ENCODE measurements at regions not wholly inside any gene's neighbourhood (a gene's known extent, or its start where the extent isn't known, plus 50 kb on each side); places are given as distances from the start of the nearest gene placed in this dataset.
"Not testable (repeated sequence)": the region's sequence is repeated elsewhere in the genome, so short reads cannot be mapped to it uniquely, and the experiment has no call there.

DNA sequence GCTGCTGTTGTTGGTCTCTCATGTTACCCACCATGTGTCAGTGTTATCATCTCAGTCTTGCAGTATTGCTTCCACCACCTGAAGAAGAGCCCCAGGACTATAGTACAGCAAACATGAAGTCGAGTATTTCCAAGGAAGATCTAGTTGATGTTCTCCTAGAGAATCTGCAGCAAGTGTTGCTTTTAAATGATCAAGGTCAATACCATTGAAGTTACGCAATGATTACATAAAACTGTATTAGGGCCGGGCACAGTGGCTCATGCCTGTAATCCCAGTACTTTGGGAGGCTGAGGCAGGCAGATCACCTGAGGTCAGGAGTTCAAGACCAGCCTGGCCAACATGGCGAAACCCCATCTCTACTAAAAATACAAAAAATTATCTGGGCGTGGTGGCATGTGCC lies 173.9 kb downstream of the TJP1 start:
- DNase-seq, result not testable (repeated sequence)

DNA sequence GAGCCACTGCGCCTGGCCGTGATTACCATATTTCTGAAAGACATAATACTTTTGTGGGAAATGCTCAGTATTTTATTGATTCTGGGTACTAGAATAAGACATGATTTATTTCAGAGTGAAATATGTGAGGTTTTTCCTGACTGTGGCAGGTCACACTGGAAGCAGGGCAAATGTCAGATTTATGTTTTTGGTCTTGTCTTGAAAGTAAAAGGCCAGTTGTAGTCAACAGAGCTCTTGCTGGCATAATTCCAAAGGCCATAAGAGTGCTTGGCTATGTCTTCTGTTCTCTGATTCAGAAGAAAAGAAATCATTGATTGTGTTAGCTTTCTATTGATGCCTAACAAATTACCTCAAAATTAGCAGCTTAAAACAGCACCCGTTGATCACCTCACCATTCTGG lies 176.4 kb downstream of the TJP1 start:
- no peak for DNase-seq

DNA sequence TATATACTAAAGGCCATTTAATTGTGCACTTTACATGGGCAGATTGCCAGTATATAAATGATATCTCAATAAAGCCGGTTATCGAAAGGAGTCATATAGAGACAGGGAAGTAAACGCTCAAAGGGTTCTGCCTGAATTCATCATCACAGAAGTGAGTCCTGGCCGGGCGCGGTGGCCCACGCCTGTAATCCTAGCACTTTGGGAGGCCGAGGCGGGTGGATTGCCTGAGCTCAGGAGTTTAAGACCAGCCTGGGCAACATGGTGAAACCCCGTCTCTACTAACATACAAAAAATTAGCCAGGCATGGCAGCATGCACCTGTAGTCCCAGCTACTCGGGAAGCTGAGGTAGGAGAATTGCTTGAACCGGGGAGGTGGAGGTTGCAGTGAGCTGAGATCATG lies 177.9 kb downstream of the TJP1 start:
- not testable (repeated sequence) for DNase-seq

DNA sequence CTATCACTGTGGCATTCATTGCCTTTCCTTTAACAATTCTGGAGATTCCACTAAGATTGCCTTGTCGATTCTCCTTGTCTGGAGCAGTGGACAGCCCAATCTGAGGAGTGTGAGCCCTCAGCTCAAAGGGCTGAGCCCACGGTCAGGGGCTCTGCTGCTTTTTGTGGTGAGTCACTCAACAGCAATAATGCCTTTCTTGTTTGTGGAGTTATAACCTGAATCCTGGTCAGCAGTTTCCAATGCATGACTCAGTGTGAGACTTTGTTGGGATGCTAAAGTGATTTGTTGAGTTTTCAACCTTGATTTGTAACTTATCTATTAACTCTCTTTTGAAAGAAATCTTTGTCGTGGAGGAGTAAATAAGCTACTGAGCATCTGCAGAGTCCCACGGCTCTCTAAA lies 183.5 kb downstream of the TJP1 start:
- no peak for DNase-seq

DNA sequence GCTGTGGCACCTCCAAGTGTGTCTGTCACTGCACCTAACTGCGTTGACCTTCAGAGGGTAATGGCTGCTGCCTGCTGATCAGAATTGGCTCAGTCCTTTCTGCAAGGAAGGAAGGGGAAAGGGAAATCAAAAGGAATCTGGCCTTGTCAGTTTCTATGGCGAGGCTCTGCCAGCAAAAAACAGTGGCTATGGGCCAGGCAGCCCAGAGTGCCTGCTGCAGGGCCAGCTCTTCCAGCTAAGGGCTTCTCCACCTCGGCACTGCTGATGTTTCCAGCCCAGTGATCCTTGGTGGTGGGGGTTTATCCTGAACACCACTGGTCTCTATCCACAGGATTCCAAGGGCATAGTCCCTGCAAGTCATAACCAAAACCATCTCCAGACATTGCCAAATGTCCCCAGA lies 184.3 kb downstream of the TJP1 start:
- DNase-seq, result no peak

DNA sequence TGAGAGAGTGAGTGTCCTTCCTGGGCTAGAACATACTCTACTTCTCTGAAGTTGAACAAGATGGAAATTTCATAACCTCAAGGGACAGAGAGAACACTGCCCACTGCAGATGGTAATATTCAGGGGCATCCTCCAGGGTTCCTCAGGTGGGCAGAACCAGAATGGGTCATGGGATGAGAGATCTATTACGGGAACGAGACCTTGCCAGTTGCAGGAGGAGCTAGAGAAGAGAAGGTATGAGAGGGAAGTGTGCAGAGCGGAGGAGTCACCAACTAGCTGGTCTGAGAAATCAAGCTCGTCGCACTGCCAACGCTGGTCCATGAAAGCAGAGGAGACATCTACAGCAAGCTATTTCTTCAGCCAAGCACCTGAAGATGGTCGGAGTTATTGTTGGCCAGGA lies 184.7 kb downstream of the TJP1 start:
- no peak for DNase-seq

DNA sequence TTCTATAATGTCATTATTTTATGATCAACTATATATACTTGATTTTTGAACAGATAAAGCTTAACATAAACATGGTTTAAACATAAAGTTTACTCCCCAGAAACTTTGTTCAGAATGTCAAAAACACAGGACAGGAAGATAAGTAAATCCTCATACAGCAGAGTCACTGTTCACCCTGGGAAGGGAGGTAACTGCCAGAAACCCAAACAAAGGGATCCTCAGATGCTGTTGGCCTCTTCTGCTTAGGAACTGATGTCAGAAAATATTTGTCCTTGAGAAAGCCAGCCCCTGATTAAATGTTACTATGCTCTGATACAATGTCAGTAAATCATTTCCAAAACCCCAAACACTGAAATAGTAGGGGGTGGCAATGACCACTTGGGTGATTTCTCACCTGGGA lies 185.3 kb downstream of the TJP1 start:
- DNase-seq, result no peak

DNA sequence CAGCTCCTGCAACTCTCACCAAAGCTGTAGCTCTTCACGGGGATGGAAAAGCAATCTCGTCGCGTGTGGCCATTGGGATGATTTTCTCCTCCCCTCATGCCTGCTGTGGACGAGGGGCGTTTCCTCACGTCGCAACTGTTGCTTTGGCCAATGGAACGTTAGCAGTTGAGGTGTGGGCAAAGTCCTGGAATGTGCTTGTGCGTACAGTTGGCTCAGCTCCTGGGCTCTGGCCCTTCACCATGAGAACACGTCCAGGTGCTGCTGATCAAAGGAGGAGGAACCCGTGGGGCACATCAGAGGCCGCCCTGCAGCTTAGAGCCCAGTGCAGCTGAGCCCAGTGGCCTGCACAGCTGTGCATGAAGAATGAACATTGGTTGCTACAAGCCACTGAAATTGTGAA lies 186.1 kb downstream of the TJP1 start:
- no peak for DNase-seq

DNA sequence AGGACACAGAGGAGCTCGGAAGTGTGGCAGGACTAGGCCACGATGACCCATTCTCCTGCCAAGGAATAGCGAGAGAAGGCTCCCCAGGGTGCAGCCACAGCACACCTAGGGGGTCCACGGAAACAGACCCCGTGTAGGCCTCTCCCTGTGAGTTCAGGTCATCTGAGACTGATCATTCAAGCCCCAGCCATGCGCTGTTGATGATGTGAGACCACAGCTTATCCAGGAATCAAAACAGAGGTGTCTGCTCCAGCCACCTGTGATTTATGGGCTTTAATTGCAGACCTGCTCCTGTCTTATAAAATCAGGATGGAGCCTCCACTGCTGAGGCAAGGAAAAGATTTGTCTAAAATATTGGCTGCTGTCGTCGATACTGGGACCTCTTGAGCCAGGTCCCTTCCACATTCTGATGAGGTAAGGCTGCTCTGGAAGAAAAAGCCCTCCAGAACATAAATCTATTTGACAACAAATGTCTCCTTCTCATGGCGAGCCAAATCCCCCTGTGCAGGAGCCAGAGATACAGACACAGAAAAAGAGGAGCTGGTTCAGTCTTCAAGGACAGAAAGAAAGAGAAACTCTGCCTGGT lies 186.7 kb downstream of the TJP1 start:
- DNase-seq, result peak; percentile 33

DNA sequence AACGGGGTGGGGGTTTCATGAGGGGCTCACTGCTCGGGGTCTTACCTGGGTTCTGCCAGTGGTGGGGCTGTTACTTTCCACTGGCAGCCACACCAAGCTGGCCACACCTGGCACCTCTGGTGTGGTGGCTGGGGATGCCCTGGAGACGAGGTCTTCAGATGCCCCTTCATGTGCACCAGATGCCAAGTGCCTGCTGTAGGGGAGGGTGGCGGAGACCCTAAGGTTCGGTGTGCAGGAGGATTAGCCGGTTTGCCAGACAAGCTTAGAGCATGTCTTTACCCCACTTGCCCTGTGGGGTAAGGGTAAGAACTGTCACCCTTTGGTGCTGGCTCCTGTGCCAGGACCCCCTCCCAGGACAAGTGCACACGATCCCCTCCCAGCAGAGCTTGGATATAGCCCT lies 188.3 kb downstream of the TJP1 start:
- no peak for DNase-seq

DNA sequence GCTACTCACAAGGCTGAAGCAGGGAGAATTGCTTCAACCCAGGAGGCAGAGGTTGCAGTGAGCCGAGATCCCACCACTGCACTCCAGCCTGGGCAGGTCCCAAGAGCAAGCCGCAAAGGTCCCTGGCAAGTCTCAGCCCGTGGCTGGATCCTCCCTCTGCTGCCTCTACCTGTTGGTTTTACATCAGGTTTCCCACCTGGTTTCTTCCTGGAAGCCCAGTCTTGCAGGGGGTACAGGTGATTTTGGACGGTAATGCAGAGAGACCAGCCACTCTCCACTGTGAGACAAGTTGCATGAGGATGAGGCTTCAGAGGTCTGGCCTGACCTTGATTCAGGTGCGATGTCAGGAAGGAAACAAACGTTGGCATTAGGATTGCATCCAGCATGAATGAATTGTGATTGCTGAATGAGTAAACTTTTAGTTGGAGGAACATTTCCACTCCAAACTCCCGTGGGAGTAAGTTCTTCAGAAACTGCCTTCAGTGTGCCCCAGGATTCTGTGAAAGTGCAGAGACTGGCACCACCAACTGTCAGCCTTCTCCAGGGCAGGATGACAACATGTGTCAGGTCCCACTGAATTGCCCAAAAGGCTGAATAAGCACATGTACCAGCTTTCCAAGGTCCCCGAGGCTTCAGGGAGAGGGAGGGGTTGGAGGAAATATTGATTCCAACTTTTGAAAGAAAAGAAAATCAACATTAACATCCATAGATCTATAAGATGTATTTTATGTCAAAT lies 189.4 kb downstream of the TJP1 start:
- DNase-seq, result no peak

DNA sequence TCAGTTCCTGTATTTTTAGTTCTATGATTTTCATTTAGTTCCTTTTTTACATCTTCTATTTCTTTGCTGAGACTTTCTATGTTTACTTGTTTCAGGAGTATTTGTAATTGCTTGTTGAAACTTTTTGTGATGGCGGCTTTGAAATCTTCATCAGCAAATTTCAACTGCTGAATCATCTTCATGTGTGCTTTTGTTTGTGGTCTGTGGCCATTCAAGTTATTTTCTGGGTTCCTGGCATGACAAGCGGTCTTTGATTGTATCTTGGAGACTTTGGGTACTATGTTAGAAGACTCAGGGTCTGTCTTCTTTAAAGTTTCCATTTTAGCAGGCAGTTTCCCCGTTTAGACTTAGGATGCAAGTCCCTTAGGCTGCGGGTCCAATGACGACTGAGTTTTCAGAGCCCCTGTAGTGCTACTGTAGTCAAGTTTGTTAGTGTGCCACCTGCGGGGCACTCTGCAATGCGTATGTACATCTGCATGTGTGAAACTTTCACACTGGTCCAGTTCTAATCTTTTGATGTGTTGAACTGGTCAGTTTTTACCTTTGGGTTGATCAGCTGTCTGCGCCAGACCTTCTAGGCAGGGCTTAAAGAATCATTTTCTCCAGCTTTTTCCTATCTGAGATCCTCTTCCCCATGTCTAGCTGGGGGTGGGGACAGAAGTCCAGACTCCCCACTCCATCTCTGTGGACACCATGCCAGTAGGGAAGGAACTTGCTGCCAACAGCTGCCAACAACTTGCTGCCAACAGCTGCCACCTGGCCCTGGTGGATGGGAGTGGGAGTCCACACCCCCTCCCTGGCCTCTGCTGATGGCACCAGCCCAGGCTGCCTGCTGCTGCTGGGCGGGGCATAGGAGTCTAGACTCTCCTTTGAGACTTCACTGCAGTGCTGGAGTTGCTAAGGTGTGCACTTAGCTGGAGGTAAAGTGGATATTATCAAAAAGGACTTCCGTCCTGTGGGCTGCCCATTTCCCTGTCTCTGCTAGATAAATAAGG lies 190.9 kb downstream of the TJP1 start:
- DNase-seq, result no peak

DNA sequence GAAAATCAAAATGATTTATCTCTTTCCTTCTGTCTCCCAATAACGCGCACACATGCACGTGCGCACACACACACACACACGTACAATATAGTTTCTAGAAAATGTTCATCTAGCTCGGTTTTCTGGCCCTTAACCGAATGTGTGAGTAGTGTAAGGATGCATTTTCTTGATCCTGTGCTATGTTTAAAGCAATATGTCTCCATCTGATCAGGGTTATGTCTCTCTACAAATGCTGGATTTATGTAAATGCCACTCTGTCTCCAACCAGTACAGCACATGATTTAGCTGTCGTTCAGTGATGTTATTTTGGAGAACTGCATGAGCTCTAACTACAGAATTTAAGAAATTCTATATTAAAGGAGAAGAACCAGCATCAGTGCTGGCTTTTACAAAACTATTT lies 198.0 kb downstream of the TJP1 start:
- DNase-seq, result no peak

DNA sequence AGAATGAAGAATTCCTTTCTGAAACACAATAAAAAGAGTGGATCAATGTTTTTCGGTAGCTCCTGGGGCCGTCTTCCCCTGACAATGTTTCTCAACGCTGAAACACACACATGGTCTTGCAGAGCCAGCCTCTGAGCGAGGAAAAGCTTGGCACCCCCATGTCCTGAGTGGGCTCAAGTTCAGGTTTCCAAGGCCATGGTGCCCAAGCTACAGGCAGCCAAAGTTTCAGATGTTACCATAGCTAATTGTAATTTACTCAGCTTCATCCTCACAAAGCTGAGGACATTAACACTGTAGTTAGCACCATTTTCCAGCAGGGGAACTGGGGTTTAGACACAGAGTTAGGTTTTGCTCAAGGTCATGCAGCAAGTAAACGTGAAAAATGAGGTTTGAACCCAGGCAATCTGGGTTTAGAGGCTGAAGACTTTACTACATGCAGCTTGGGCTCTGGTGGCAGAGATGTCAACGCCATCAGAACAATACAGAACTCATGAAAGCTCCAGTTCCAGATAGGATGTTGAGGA lies 199.1 kb downstream of the TJP1 start:
- no peak for DNase-seq

DNA sequence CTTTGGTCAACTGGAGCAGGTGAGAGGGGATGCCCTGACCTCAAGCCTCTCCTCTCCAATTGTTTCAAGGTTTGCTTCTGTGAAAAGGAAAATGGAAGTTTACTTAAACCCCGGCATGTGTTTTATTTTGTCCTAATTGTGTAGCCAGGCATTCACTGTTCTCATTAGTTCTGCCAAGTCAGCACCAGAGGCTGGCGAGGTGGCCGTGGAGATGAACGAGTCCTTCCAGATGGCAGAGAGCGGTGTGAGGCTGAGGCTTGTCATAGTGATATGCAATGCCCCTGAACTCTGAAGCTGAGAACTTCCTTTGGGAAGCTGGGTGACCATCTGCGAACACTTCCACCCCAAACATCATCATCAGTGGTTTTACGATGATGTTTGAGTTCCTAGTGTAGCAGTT lies 199.6 kb downstream of the TJP1 start:
- DNase-seq, result no peak

DNA sequence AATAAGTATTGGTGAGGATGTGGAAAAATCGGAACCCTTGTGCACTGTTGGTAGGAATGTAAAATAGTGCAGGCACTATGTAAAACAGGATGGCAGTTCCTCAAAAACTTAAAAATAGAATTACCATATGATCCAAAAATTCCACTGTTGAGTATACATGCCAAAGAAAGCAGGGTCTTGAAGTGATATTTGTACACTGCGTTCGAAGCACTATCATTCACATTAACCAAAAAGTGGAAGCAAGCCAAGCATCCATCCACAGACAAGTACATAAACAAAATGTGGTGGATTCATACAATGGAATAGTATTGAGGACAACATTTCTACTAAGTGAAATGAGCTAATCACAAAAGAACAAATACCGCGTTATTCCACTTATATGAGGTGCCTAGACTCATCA lies 200.7 kb downstream of the TJP1 start:
- DNase-seq, result no peak

DNA sequence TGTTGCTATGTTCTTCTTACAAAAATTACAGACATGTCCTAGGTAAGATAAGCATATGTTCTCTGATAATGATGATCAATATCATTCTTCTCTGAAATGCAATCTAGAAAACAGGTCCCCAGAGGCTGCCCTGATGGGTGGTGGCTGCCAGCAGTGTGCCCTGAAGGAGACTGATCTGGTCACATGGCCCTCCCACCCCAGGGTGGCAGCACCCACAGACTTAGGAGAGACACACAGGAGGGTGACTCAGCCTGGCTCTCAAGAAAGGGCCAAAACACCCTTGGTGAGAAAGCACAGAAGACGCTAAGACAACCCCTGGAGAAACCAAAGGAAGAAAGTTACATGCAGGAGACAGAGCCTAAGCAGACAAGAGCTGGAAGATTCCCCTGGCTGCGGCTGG lies 203.7 kb downstream of the TJP1 start:
- DNase-seq, result no peak

DNA sequence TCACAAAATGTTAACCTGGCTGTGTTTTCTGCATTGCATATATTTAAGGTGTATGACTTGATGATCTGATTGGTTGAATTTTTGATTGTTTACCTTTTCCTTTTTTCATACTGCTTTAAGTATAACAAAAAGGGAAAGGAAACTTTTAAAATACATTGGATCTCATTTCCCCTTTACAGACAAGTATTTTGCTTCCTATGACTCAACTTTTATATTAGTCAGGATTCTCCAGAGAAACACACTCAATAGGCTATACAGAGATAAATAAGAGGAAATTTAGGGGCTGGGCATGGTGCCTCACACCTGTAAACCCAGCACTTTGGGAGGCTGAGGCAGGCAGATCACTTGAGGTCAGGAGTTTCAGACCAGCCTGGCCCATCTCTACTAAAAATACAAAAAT lies 205.8 kb downstream of the TJP1 start:
- no peak for DNase-seq

DNA sequence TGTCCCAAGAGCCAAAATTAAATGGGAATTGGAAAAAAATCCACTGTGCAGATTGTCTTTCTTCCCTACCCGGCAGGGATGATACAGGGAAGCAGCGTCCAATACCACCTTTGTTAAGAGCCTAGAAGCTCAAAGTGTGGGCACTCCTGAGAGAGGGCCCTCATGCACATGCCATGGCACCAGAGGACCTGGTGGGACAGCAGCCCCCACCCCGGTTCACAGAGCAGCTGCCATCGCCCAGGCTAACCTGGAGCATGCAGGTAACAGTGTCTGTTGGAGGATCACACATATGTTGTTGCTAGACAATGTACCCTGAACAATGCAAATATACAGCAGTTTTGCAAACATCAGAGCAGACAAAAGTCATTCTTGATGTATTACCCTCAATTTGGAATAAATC lies 206.5 kb downstream of the TJP1 start:
- no peak for DNase-seq

DNA sequence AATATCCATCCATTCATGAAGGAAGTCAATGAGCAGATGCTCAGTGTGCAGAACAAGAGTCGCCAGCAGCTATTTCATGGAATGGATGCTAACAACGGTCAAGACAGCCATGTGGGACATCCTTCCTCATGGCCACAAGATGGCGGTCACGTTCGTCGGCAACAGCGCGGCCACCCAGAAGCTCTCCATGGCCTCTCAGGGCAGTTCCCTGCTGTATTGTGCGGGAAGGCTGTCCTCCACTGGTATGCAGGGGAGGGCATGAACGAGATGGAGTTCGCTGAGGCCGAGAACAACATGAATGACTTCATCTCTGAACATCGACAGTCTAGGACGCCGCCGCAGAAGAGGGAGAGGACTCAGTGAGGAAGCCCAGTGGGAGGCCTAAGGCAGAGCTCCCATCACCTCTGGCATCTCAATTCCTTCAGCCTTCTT lies 208.3 kb downstream of the TJP1 start:
- no peak for DNase-seq

DNA sequence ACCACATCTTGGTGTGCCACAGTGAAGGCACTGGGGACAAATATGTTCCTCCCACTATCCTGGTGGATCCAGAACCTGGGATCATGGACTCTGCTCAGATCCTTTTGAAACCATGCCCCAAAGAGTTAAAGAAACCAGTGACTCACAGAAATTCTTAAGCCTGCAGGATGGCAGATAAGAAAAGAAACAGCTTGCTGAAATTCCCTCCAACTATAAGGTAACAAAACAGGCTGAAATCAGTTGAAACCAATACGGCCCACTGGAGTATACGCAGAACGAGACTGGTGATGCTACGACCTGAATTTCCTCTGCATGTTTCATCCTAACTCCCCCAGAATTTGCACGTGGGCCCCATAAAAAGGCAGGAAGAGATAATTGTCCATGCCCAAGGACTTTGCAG lies 209.6 kb downstream of the TJP1 start:
- DNase-seq, result no peak

DNA sequence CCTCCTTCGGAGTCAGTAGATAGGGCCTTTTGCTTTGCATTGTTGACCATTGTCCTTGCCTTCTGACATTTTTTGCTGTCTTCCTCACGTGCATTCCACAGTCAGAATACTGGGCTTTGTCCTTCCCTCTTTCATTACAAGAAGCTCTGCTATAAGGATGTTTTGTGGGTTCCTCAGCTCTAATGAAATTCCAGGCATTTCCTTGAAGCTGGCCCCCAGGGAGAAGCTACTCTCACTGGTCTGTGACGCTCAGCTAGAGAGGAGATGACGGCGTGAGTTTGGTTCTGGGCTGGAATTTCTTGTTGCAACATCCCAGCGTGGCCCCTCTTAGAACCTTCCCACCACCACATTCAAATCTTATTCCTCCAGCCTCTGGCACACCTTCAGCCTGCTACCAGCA lies 210.2 kb downstream of the TJP1 start:
- no peak for DNase-seq

DNA sequence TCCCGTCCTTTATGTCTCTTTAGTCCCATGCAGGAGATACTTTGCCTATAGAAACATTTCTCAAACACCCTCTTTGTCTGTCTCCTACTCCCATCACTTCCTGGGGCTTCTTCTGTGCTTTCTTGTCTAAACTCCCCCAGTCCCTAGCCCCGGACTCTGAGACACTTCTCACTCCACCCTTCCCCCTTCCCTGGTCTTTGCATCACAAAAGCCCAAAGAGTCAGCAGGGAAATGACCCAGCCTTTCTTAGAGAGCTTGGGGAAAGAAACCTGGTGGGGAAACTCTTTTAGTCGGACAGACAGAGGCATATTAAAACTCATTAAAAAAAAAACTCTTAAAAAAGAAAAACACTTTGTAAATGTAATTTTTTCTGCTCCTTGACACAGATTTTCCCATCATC lies 211.2 kb downstream of the TJP1 start:
- no peak for DNase-seq

All from right kidney (tissue), 1 donor.